PC-3 (cell line): ENCODE measurements at regions not wholly inside any gene's neighbourhood (a gene's known extent, or its start where the extent isn't known, plus 50 kb on each side); places are given as distances from the start of the nearest gene placed in this dataset.

ENCODE experiments used
- ATAC-seq: fragments of 200-7000 bp; cut with Tn5 transposase; 2 replicates; pipeline ENCODE4 v1.9.1; 2020; ENCODE audit warnings: mild to moderate bottlenecking, moderate library complexity
- BruUV-seq: library from RNA; stranded (reverse); fragments of 400-500 nt; replicated peaks from 2 replicates; lab custom pipeline; 2021; lab: Mats Ljungman, UMichigan
- CTCF ChIA-PET: fragments of 300-600 bp; sonication (Branson Sonifier 250); formaldehyde crosslinking; loops from one replicate; lab custom pipeline; 2022; ENCODE audit warnings: antibody characterized with exemption; lab: Charles Lee
- POLR2A ChIA-PET: fragments of 300-600 bp; sonication (Branson Sonifier 250); formaldehyde crosslinking; loops from one replicate; lab custom pipeline; 2022; ENCODE audit warnings: antibody characterized with exemption; ENCODE audit not compliant: unreplicated experiment; lab: Charles Lee
- DNase-seq: peaks from one replicate; pipeline ENCODE4 v3.0.0-alpha.2; 2015
- H2AFZ ChIP-seq: fragments of 300-600 bp; sonication (generic); 2 replicates; pipeline ENCODE4 v1.6.0; 2016; ENCODE audit warnings: antibody characterized with exemption, low read length
- H3F3A ChIP-seq: fragments of 300-600 bp; sonication (generic); one replicate; pipeline ENCODE4 v1.6.0; 2017; ENCODE audit warnings: antibody characterized with exemption, low read length, control low read depth, mild to moderate bottlenecking; ENCODE audit not compliant: unreplicated experiment
- H3K27ac ChIP-seq: fragments of 300-600 bp; sonication (generic); 2 replicates; pipeline ENCODE4 v1.5.1; 2016; ENCODE audit warnings: mild to moderate bottlenecking, low read length
- H3K27me3 ChIP-seq: fragments of 300-600 bp; sonication (generic); 2 replicates; pipeline ENCODE4 v1.6.1; 2016; ENCODE audit warnings: low read length, mixed read lengths
- H3K36me3 ChIP-seq: fragments of 300-600 bp; sonication (generic); 2 replicates; pipeline ENCODE4 v1.6.1; 2016; ENCODE audit warnings: low read depth, mixed run types, low read length, mixed read lengths
- H3K4me1 ChIP-seq: fragments of 300-600 bp; sonication (generic); 2 replicates; pipeline ENCODE4 v1.5.1; 2016; ENCODE audit warnings: low read length; ENCODE audit not compliant: insufficient read depth
- H3K4me2 ChIP-seq: fragments of 300-600 bp; sonication (generic); 2 replicates; pipeline ENCODE4 v1.6.0; 2016; ENCODE audit warnings: low read length
- H3K4me3 ChIP-seq: fragments of 300-600 bp; sonication (generic); 2 replicates; pipeline ENCODE4 v1.5.1; 2016; ENCODE audit warnings: mild to moderate bottlenecking, low read length, mixed read lengths
- H3K79me2 ChIP-seq: fragments of 300-600 bp; sonication (generic); 2 replicates; pipeline ENCODE4 v1.6.1; 2017; ENCODE audit warnings: low read length, mixed read lengths
- H3K9ac ChIP-seq: fragments of 300-600 bp; sonication (generic); 2 replicates; pipeline ENCODE4 v1.6.0; 2016; ENCODE audit warnings: mild to moderate bottlenecking, low read length
- H3K9me2 ChIP-seq: fragments of 300-600 bp; sonication (generic); replicated peaks from 2 replicates; pipeline ENCODE4 v1.6.1; 2016; ENCODE audit warnings: mixed run types, low read length, mixed read lengths
- H3K9me3 ChIP-seq: fragments of 300-600 bp; sonication (generic); 2 replicates; pipeline ENCODE4 v1.6.1; 2016; ENCODE audit warnings: low read length, mixed read lengths
- H4K20me1 ChIP-seq: fragments of 300-600 bp; sonication (generic); 2 replicates; pipeline ENCODE4 v1.6.1; 2016; ENCODE audit warnings: low read length, mixed read lengths
- EZH2 ChIP-seq: fragments of 300-600 bp; sonication (generic); IDR thresholded peaks from one replicate; pipeline ENCODE4 v1.6.1; 2017; ENCODE audit warnings: antibody characterized with exemption, mild to moderate bottlenecking, low read length; ENCODE audit not compliant: unreplicated experiment
- EZH2phosphoT487 ChIP-seq: fragments of 300-600 bp; sonication (generic); IDR thresholded peaks from 2 replicates; pipeline ENCODE4 v1.6.1; 2018; ENCODE audit warnings: mild to moderate bottlenecking, antibody characterized with exemption, low read length, borderline replicate concordance
- intact Hi-C: fragments of 100-400 bp; cut with micrococcal nuclease; formaldehyde crosslinking; loops from 2 replicates; pipeline ENCODE4 v1.9.0; 2023
- TF ChIP-seq, protein P1 (sequence below): fragments of 300-600 bp; sonication (generic); conservative IDR thresholded peaks from 2 replicates; pipeline ENCODE4 v1.5.1; 2017; ENCODE audit warnings: antibody characterized with exemption, low read depth, mild to moderate bottlenecking, low read length

- intact Hi-C loops = no loop called here
- CTCF ChIA-PET = no interaction called here
Measured at GRCh38 chr5:166938071-166938470, 1353.4 kb upstream of the WWC1 start.

DNA sequence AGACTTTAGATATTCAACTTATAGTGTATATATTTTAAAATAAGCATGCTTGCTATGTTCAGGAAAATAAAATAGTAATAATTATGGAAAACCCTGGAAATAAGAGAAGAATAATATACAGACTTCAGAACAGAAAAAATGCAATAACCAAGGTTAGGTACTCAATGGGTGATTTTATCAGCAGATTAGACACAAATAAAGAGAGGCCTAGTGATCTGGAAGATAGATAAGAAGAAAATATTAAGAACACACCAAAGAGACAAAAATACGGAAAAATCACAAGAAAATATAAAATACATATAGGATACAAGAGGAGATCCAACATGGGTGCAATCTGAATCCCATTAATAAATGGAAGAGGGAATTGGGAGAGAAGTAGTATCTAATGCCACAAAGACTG is 1348.5 kb upstream of the WWC1 start:
- Histone ChIP-seq H3K79me2 (no peaks in the 10 kb centered on the region), H3K36me3 (no peaks in the 10 kb centered on the region), H3K9me2 (no peaks in the 10 kb centered on the region), H3K4me1 (no peaks in the 10 kb centered on the region), H3F3A (no peaks in the 10 kb centered on the region), H2AFZ (no peak overlapping the region), H3K4me2 (no peak overlapping the region), H4K20me1 (no peaks in the 10 kb centered on the region), H3K27me3 (no peaks in the 10 kb centered on the region), H3K9ac (no peak overlapping the region), H3K27ac (no peak overlapping the region), H3K9me3 (0 out of 2 replicates have a peak, but pooled peaks cover 4% of the 10 kb centered on the region), H3K4me3 (no peak overlapping the region)
- no peak for DNase-seq
- no peak for ATAC-seq
- intact Hi-C loops = no loop called here
- no peak for TF ChIP-seq EZH2
- TF ChIP-seq EZH2phosphoT487 = no peak
- TF ChIP-seq, protein P1, sequence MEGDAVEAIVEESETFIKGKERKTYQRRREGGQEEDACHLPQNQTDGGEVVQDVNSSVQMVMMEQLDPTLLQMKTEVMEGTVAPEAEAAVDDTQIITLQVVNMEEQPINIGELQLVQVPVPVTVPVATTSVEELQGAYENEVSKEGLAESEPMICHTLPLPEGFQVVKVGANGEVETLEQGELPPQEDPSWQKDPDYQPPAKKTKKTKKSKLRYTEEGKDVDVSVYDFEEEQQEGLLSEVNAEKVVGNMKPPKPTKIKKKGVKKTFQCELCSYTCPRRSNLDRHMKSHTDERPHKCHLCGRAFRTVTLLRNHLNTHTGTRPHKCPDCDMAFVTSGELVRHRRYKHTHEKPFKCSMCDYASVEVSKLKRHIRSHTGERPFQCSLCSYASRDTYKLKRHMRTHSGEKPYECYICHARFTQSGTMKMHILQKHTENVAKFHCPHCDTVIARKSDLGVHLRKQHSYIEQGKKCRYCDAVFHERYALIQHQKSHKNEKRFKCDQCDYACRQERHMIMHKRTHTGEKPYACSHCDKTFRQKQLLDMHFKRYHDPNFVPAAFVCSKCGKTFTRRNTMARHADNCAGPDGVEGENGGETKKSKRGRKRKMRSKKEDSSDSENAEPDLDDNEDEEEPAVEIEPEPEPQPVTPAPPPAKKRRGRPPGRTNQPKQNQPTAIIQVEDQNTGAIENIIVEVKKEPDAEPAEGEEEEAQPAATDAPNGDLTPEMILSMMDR = no peak
- no TSS peak for BruUV-seq
- ChIA-PET POLR2A (no interaction called here), CTCF (no interaction called here)

More at GRCh38 chr5:166938071-166938470, 1353.4 kb upstream of the WWC1 start:
- Histone ChIP-seq H3K4me1 (no peaks in the 10 kb centered on the region), H3F3A (no peaks in the 10 kb centered on the region), H3K4me3 (no peak overlapping the region), H3K9ac (no peak overlapping the region), H2AFZ (no peak overlapping the region), H3K79me2 (no peaks in the 10 kb centered on the region), H3K9me2 (no peaks in the 10 kb centered on the region), H3K27me3 (no peaks in the 10 kb centered on the region), H4K20me1 (no peaks in the 10 kb centered on the region), H3K27ac (no peak overlapping the region), H3K4me2 (no peak overlapping the region), H3K9me3 (0 out of 2 replicates have a peak, but pooled peaks cover 4% of the 10 kb centered on the region), H3K36me3 (no peaks in the 10 kb centered on the region)
- ATAC-seq = no peak
- no peak for TF ChIP-seq EZH2
- TF ChIP-seq EZH2phosphoT487 = no peak
- TF ChIP-seq, protein P1 = no peak
- POLR2A ChIA-PET = no interaction called here
- BruUV-seq = no TSS peak
- no peak for DNase-seq

DNA sequence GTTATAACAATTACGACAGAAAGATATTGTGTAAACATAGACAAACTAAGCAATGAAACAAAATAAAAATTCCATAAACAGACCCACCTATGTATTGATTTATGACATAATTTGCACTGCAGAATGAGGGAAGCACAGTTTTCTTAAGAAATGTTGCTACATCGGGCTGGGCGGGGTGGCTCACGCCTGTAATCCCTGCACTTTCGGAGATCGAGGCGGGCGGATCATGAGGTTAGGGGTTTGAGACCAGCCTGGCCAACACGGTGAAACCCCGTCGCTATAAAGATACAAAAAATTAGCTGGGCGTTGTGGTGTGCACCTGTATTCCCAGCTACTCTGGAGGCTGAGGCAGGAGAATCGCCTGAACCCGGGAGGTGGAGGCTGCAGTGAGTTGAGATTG is 1344.4 kb upstream of the WWC1 start:
- H4K20me1 ChIP-seq = no peaks in the 10 kb centered on the region
- no peaks in the 10 kb centered on the region for H3K4me1 ChIP-seq
- ATAC-seq (no peak), DNase-seq (no peak)
- POLR2A ChIA-PET = no interaction called here
- no peak for TF ChIP-seq EZH2phosphoT487
- TF ChIP-seq, protein P1 = no peak
- no peak for TF ChIP-seq EZH2
- intact Hi-C loops = no loop called here
- H3K9me3 ChIP-seq = 0 out of 2 replicates have a peak, but pooled peaks cover 4% of the 10 kb centered on the region
- no peaks in the 10 kb centered on the region for H3K36me3 ChIP-seq
- no peaks in the 10 kb centered on the region for H3K27me3 ChIP-seq
- CTCF ChIA-PET = no interaction called here
- no peaks in the 10 kb centered on the region for H3K79me2 ChIP-seq
- H3K9me2 ChIP-seq = no peaks in the 10 kb centered on the region
- H3K4me3 ChIP-seq = no peak overlapping the region
- no peak overlapping the region for H3K27ac ChIP-seq
- no peak overlapping the region for H3K4me2 ChIP-seq
- no TSS peak for BruUV-seq
- no peak overlapping the region for H2AFZ ChIP-seq
- no peaks in the 10 kb centered on the region for H3F3A ChIP-seq
- no peak overlapping the region for H3K9ac ChIP-seq
